Hepatocyte (in vitro differentiated cells): ENCODE measurements at regions not wholly inside any gene's neighbourhood (a gene's known extent, or its start where the extent isn't known, plus 50 kb on each side); places are given as distances from the start of the nearest gene placed in this dataset.
"Not testable (repeated sequence)": the region's sequence is repeated elsewhere in the genome, so short reads cannot be mapped to it uniquely, and the experiment has no call there.

Experiments
- DNase-seq: peaks from one replicate; pipeline ENCODE4 v3.0.0-alpha.2; 2016; ENCODE audit warnings: low spot score
- H2AFZ ChIP-seq: fragments of 200-600 bp; sonication (generic); 2 replicates; pipeline ENCODE4 v1.6.0; 2016; ENCODE audit warnings: antibody characterized with exemption, mild to moderate bottlenecking
- H3K27ac ChIP-seq: fragments of 200-600 bp; sonication (generic); 2 replicates; pipeline ENCODE4 v1.5.1; 2016; ENCODE audit warnings: mild to moderate bottlenecking
- H3K27me3 ChIP-seq: fragments of 200-600 bp; sonication (generic); 2 replicates; pipeline ENCODE4 v1.6.1; 2016
- H3K36me3 ChIP-seq: fragments of 200-600 bp; sonication (generic); replicated peaks from 2 replicates; pipeline ENCODE4 v1.5.1; 2016; ENCODE audit warnings: low read depth; ENCODE audit not compliant: insufficient read depth
- H3K4me1 ChIP-seq: fragments of 200-600 bp; sonication (generic); 2 replicates; pipeline ENCODE4 v1.5.1; 2016; ENCODE audit warnings: mild to moderate bottlenecking, moderate library complexity; ENCODE audit not compliant: insufficient read depth
- H3K4me2 ChIP-seq: fragments of 200-600 bp; sonication (generic); 2 replicates; pipeline ENCODE4 v1.6.0; 2016
- H3K4me3 ChIP-seq: fragments of 200-600 bp; sonication (generic); 2 replicates; pipeline ENCODE4 v1.5.1; 2016; ENCODE audit warnings: mild to moderate bottlenecking
- H3K79me2 ChIP-seq: fragments of 200-600 bp; sonication (generic); 2 replicates; pipeline ENCODE4 v1.6.0; 2017; ENCODE audit warnings: mild to moderate bottlenecking
- H3K9me2 ChIP-seq: fragments of 200-600 bp; sonication (generic); replicated peaks from 2 replicates; pipeline ENCODE4 v1.6.0; 2017; ENCODE audit warnings: mild to moderate bottlenecking; ENCODE audit not compliant: insufficient read depth
- H3K9me3 ChIP-seq: fragments of 200-600 bp; sonication (generic); 2 replicates; pipeline ENCODE4 v1.5.1; 2016; ENCODE audit warnings: low read depth, mild to moderate bottlenecking
- H4K20me1 ChIP-seq: fragments of 200-600 bp; sonication (generic); 2 replicates; pipeline ENCODE4 v1.6.0; 2016; ENCODE audit warnings: mild to moderate bottlenecking; ENCODE audit not compliant: insufficient read depth, poor library complexity, severe bottlenecking
- EZH2 ChIP-seq: fragments of 200-600 bp; sonication (generic); IDR thresholded peaks from 2 replicates; pipeline ENCODE4 v1.6.1; 2016; ENCODE audit warnings: antibody characterized with exemption, mild to moderate bottlenecking, borderline replicate concordance
- EZH2phosphoT487 ChIP-seq: fragments of 200-600 bp; sonication (generic); IDR thresholded peaks from one replicate; pipeline ENCODE4 v1.6.1; 2018; ENCODE audit warnings: antibody characterized with exemption, mild to moderate bottlenecking, low read depth, moderate library complexity; ENCODE audit not compliant: unreplicated experiment, severe bottlenecking
- WGBS: methylation state at CpG from one replicate; pipeline ENCODE4 v1.1.6; 2016; ENCODE audit warnings: low lambda C conversion rate; ENCODE audit errors: missing lambda C conversion rate; 5-methylcytosine and 5-hydroxymethylcytosine counted together
- TF ChIP-seq, protein P1 (sequence below): fragments of 200-600 bp; sonication (generic); IDR thresholded peaks from 2 replicates; pipeline ENCODE4 v1.5.1; 2016; ENCODE audit warnings: antibody characterized with exemption, mild to moderate bottlenecking; ENCODE audit not compliant: poor library complexity

DNA sequence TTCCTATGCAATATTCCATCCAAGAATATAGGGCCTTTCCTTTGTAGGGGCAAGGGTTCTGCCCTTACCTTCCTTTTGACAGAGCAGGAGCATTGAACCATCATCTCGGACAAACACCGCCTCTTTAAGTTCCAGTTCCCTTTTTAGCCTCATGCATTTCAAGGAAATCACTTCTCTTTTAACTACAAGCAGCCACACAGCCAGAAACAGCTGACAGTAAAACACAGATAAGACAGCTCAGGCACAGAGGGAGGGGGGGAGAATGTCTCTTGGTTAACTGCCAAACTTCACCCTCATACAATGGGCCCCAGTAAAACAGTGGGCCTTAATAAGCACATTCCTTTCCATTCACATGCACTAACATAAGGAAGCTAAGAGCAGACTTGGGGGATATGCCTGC, 648.3 kb downstream of the GABRG1 start:
- Histone ChIP-seq H3K36me3 (no peaks in the 10 kb centered on the region), H4K20me1 (no peaks in the 10 kb centered on the region), H3K9me3 (no peaks in the 10 kb centered on the region), H3K4me3 (no peak overlapping the region), H3K9me2 (no peaks in the 10 kb centered on the region), H3K27me3 (no peaks in the 10 kb centered on the region), H3K4me2 (no peak overlapping the region), H3K4me1 (no peaks in the 10 kb centered on the region), H3K27ac (no peak overlapping the region), H2AFZ (no peak overlapping the region), H3K79me2 (no peaks in the 10 kb centered on the region)
- 88% methylated on average over 2 of the region's 2 CpGs for WGBS
- no peak for DNase-seq
- TF ChIP-seq, protein P1, sequence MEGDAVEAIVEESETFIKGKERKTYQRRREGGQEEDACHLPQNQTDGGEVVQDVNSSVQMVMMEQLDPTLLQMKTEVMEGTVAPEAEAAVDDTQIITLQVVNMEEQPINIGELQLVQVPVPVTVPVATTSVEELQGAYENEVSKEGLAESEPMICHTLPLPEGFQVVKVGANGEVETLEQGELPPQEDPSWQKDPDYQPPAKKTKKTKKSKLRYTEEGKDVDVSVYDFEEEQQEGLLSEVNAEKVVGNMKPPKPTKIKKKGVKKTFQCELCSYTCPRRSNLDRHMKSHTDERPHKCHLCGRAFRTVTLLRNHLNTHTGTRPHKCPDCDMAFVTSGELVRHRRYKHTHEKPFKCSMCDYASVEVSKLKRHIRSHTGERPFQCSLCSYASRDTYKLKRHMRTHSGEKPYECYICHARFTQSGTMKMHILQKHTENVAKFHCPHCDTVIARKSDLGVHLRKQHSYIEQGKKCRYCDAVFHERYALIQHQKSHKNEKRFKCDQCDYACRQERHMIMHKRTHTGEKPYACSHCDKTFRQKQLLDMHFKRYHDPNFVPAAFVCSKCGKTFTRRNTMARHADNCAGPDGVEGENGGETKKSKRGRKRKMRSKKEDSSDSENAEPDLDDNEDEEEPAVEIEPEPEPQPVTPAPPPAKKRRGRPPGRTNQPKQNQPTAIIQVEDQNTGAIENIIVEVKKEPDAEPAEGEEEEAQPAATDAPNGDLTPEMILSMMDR = no peak
- TF ChIP-seq EZH2 = no peak
- no peak for TF ChIP-seq EZH2phosphoT487

GRCh38 chr4:45472490-45472889, 651.4 kb downstream of the GABRG1 start:
- Histone ChIP-seq H4K20me1 (no peaks in the 10 kb centered on the region), H3K27ac (no peak overlapping the region), H3K27me3 (no peaks in the 10 kb centered on the region), H3K4me1 (no peaks in the 10 kb centered on the region), H3K4me2 (no peak overlapping the region), H3K4me3 (no peak overlapping the region), H3K36me3 (no peaks in the 10 kb centered on the region), H2AFZ (no peak overlapping the region), H3K79me2 (no peaks in the 10 kb centered on the region), H3K9me3 (no peaks in the 10 kb centered on the region), H3K9me2 (no peaks in the 10 kb centered on the region)
- DNase-seq = no peak
- 79% methylated on average over 3 of the region's 3 CpGs for WGBS
- no peak for TF ChIP-seq EZH2phosphoT487
- TF ChIP-seq EZH2 = no peak
- TF ChIP-seq, protein P1 = no peak

DNA sequence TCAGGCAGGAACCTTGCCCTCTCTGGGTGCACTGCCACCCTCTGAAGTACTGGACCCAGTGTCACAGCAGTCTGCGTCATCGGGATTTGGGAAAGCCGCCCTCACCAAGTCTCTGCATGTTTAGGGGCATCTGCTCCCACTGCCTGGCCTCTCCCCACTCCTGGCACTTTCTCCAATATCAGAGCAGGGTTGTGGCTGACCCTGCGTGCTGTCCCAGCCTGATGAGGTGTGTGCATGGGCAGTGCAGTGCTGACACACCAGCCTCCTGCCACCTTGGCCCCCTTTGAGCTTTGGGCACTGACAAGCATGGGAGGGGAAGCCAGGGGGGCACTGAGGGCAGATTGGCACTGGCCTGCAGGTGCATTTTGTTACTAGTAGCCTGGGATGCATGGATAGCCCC, 652.5 kb downstream of the GABRG1 start:
- Histone ChIP-seq H4K20me1 (no peaks in the 10 kb centered on the region), H3K4me2 (no peak overlapping the region), H3K36me3 (no peaks in the 10 kb centered on the region), H3K9me2 (no peaks in the 10 kb centered on the region), H3K4me3 (no peak overlapping the region), H3K4me1 (no peaks in the 10 kb centered on the region), H3K27me3 (no peaks in the 10 kb centered on the region), H2AFZ (no peak overlapping the region), H3K79me2 (no peaks in the 10 kb centered on the region), H3K9me3 (no peaks in the 10 kb centered on the region), H3K27ac (no peak overlapping the region)
- DNase-seq = no peak
- TF ChIP-seq EZH2 (no peak), EZH2phosphoT487 (no peak)
- TF ChIP-seq, protein P1 = no peak
- 87% methylated on average over 4 of the region's 4 CpGs for WGBS

DNA sequence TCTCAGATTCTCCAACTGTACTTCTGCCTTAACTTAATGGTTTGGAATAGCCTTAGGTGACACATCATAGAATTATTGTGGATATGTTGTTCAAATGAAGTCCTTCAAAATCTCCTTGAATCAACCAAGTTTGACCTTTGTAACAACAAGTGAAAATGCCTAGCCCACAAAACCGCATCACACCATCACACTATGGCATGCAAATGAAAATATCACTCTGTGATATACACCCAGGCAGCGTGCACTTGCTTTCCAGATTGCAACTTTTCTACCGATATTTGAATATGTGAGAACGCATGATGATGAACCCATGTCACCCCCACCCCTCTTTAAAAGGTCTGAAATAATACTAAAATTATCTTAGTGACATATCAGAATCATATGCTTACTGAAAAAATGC, 656.7 kb downstream of the GABRG1 start:
- Histone ChIP-seq H3K79me2 (no peaks in the 10 kb centered on the region), H3K9me3 (no peaks in the 10 kb centered on the region), H4K20me1 (no peaks in the 10 kb centered on the region), H3K4me1 (no peaks in the 10 kb centered on the region), H3K4me3 (no peak overlapping the region), H3K4me2 (no peak overlapping the region), H3K27ac (no peak overlapping the region), H3K9me2 (no peaks in the 10 kb centered on the region), H2AFZ (no peak overlapping the region), H3K36me3 (no peaks in the 10 kb centered on the region), H3K27me3 (no peaks in the 10 kb centered on the region)
- TF ChIP-seq, protein P1 = no peak
- TF ChIP-seq EZH2phosphoT487 (no peak), EZH2 (no peak)
- 88% methylated on average over 4 of the region's 4 CpGs for WGBS
- no peak for DNase-seq

DNA sequence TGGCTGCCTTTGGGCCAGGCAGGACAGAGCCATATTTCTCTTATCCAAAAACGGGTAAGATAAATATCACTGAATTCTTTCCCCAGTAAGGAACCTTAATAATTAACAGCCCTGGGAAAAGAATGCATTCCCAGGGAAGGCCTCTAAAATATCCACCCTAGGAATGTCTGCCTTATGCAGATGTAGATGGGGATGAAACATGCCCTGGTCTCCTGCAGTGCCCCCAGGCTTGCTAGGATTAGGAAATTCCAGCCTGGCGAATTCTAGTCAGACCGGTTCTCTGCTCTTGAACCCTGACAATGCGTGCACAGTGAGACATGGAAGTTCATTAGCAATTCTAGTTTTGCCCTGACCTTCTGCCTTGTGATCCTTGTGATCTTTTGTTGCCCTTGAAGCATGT, 663.7 kb downstream of the GABRG1 start:
- H3K4me1 ChIP-seq, H4K20me1 ChIP-seq, H3K4me2 ChIP-seq, H3K79me2 ChIP-seq, H2AFZ ChIP-seq, H3K4me3 ChIP-seq, H3K27ac ChIP-seq, H3K36me3 ChIP-seq, H3K9me3 ChIP-seq, H3K27me3 ChIP-seq, H3K9me2 ChIP-seq, DNase-seq: not testable (repeated sequence)
- WGBS = 82% methylated on average over 4 of the region's 4 CpGs
